ENCODE measurements at regions not wholly inside any gene's neighbourhood (a gene's known extent, or its start where the extent isn't known, plus 50 kb on each side); places are given as distances from the start of the nearest gene placed in this dataset.

GRCh38 chr1:194047206-194047605, 860.8 kb upstream of the B3GALT2 start:
- Mint-ChIP-seq H3K27me3 (ENCODE audit: insufficient read depth, unreplicated experiment) (no peaks in the 10 kb centered on the region), H3K27ac (ENCODE audit: low read depth, unreplicated experiment) (no peak overlapping the region), H3K9me3 (ENCODE audit: unreplicated experiment) (no peaks in the 10 kb centered on the region), H3K36me3 (ENCODE audit: insufficient read depth, unreplicated experiment) (no peaks in the 10 kb centered on the region), H3K4me1 (ENCODE audit: insufficient read depth, unreplicated experiment) (peaks cover 8% of the 10 kb centered on the region), H3K4me3 (ENCODE audit: unreplicated experiment) (no peak overlapping the region)
- POLR2A ChIA-PET: interaction anchor here (0.6 to 0.7 kb wide), 2 partner anchors 19 to 442 kb away, joined by 3 read pairs; no protein-coding TSS in a partner anchor
- BruUV-seq (replicated peaks): no TSS peak
- intact Hi-C loops (cut with micrococcal nuclease): no loop called here
- TF ChIP-seq CTCF (IDR thresholded peaks at IDR 0.05; ENCODE audit: unreplicated experiment): no peak
- CTCF ChIA-PET: no interaction called here
- no peak for DNase-seq (ENCODE audit: unreplicated experiment)

DNA sequence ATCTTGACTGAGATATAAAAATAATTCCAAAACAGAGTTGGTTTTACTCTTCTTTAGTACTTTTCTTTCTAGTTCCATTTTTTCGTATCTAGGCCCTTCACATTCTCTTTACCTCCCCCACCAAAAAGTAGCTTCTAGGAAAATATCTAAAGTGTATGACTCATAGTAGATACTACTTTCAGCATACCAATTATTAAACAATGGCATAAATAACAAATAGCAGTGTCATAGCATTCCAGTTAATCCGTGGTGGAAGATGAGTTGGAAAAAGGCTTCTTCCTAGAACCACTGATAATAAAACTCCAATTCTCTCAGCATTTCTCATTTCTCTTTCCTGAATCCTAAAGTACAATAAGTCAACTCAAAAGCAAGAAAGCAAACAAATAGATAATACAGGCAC, 859.0 kb upstream of the B3GALT2 start:
- peak; percentile 8 for DNase-seq (ENCODE audit: unreplicated experiment)

DNA sequence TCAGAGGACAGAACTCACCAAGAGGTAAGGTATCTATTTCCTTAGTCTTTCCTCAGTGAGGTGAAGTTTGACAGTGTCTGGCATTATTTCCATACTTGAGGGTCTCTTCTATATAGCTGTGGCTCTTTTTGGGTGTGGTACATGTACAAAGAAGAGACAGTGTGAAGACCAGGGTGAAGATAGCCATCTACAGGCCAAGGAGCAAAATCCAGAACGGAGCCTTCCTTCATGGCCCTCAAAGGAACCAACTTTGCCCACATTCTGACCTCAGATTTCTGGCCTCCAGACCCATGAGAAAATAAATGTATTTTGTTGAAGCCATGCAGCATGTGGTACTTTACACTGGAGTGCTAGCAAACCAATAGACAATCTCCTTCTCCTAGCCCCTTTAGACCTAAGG, 858.5 kb upstream of the B3GALT2 start:
- Mint-ChIP-seq H3K4me1 (ENCODE audit: insufficient read depth, unreplicated experiment) (peaks cover 8% of the 10 kb centered on the region), H3K27me3 (ENCODE audit: insufficient read depth, unreplicated experiment) (no peaks in the 10 kb centered on the region), H3K9me3 (ENCODE audit: unreplicated experiment) (no peaks in the 10 kb centered on the region), H3K4me3 (ENCODE audit: unreplicated experiment) (no peak overlapping the region), H3K36me3 (ENCODE audit: insufficient read depth, unreplicated experiment) (no peaks in the 10 kb centered on the region), H3K27ac (ENCODE audit: low read depth, unreplicated experiment) (no peak overlapping the region)
- DNase-seq (ENCODE audit: unreplicated experiment): no peak
- TF ChIP-seq CTCF (IDR thresholded peaks at IDR 0.05; ENCODE audit: unreplicated experiment): no peak
- POLR2A ChIA-PET: no interaction called here
- intact Hi-C loops (cut with micrococcal nuclease): no loop called here
- no TSS peak for BruUV-seq (replicated peaks)
- CTCF ChIA-PET: interaction anchor here (0.7 kb wide), 1 partner anchor 339 kb away, joined by 3 read pairs; no protein-coding TSS in a partner anchor

More for the DNA sequence above, 859.0 kb upstream of the B3GALT2 start:
- H3K27ac Mint-ChIP-seq (ENCODE audit: low read depth, unreplicated experiment): no peak overlapping the region
- no peaks in the 10 kb centered on the region for H3K36me3 Mint-ChIP-seq (ENCODE audit: insufficient read depth, unreplicated experiment)
- CTCF ChIA-PET: interaction anchor here (0.7 kb wide), 1 partner anchor 412 kb away, joined by 3 read pairs; no protein-coding TSS in a partner anchor
- H3K9me3 Mint-ChIP-seq (ENCODE audit: unreplicated experiment): no peaks in the 10 kb centered on the region
- POLR2A ChIA-PET: no interaction called here
- TF ChIP-seq CTCF (IDR thresholded peaks at IDR 0.05; ENCODE audit: unreplicated experiment): no peak
- H3K27me3 Mint-ChIP-seq (ENCODE audit: insufficient read depth, unreplicated experiment): no peaks in the 10 kb centered on the region
- no TSS peak for BruUV-seq (replicated peaks)
- H3K4me3 Mint-ChIP-seq (ENCODE audit: unreplicated experiment): no peak overlapping the region
- peaks cover 8% of the 10 kb centered on the region for H3K4me1 Mint-ChIP-seq (ENCODE audit: insufficient read depth, unreplicated experiment)
- intact Hi-C loops (cut with micrococcal nuclease): no loop called here

GRCh38 chr1:194043984-194044755, 857.8 kb upstream of the B3GALT2 start:
- Mint-ChIP-seq H3K9me3 (ENCODE audit: unreplicated experiment) (no peaks in the 10 kb centered on the region), H3K36me3 (ENCODE audit: insufficient read depth, unreplicated experiment) (no peaks in the 10 kb centered on the region), H3K27ac (ENCODE audit: low read depth, unreplicated experiment) (no peak overlapping the region), H3K4me3 (ENCODE audit: unreplicated experiment) (no peak overlapping the region), H3K27me3 (ENCODE audit: insufficient read depth, unreplicated experiment) (no peaks in the 10 kb centered on the region), H3K4me1 (ENCODE audit: insufficient read depth, unreplicated experiment) (peaks cover 8% of the 10 kb centered on the region)
- no peak for TF ChIP-seq CTCF (IDR thresholded peaks at IDR 0.05; ENCODE audit: unreplicated experiment)
- POLR2A ChIA-PET: no interaction called here
- no TSS peak for BruUV-seq (replicated peaks)
- intact Hi-C loops (cut with micrococcal nuclease): no loop called here
- CTCF ChIA-PET: interaction anchor here (0.7 kb wide), 1 partner anchor 338 kb away, joined by 3 read pairs; no protein-coding TSS in a partner anchor
- DNase-seq (ENCODE audit: unreplicated experiment): no peak
